SHP77 treated with DMSO at 0.1 percent for 48 hours (cell line): ENCODE measurements at regions not wholly inside any gene's neighbourhood (a gene's known extent, or its start where the extent isn't known, plus 50 kb on each side); places are given as distances from the start of the nearest gene placed in this dataset.
A peak's percentile ranks its signal among the peaks of the same experiment; 100 is the strongest.

Experiments
- DNase-seq: peaks from one replicate; lab custom pipeline; 2025; lab: John Stamatoyannopoulos, UW

DNA sequence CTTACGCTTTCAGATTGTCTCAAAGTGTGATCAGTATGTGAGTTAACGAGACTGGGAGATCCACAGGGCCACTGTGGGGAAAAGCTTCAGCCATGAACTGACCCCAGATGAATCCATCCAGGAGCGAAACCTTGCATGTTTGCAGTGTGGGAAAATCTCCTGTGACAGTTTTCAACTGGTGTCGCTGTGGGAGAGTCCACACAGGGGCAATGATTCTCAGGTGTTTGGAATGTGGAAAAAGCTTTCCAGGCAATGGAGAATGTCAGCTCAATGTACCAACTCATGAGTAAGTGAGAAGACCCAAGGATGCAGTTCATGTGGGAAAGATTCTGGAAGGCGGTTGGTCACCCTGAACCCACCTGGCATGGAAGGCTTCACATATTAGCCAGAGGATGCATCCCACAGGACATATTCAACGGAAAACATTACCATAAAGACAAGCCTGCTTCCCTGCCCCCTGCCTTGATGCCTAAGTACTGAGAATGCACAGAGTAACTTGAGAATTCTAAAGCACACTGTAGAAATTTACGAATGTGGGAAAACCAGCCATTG lies 204.1 kb upstream of the BMPER start:
- no peak for DNase-seq

DNA sequence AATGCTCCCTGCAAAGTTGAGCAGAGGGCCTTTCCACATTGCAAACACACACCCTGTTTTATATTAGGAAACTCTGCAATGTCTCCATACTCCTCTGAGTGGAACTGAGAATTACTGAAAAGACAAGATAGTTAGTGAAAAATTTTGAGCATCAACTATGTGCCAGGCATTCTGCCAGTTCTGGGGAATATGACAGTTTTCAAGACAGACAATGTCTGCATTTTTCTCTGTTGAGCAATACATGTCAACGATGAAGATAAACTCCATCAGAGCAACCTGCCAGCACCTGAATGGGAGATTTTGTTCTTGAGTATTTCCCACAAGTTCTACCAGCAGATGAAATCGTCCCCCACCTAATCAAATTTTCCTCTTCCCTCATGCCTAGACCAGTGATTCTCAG lies 203.4 kb upstream of the BMPER start:
- no peak for DNase-seq

- no peak for DNase-seq
These were observed 202.8 kb upstream of the BMPER start for GRCh38 chr7:33702514-33703054.

DNA sequence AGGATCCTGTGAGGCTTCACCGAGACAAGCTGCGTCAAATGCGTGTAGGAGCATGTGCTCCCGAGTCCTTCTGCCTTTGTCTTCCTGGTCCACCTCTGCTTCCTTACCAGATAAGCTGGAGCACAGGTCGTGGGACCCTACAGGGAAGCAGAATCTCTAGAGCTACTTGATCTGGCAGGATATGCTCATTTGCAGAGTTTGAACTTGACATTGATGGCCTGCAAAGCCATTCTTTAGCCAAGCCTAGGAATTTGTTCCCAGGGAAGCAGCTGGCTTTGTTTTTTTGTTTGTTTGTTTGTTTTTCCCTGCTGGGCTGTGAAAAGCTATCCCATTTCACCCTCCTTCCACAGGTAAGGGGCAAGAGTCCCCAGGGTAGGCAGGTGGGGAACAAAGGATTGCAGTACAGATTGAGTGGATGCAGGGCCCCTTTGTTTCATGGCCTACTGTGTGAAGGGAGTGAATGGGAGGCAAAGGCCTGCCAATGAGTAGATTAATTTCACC lies 200.0 kb upstream of the BMPER start:
- DNase-seq, result no peak

DNA sequence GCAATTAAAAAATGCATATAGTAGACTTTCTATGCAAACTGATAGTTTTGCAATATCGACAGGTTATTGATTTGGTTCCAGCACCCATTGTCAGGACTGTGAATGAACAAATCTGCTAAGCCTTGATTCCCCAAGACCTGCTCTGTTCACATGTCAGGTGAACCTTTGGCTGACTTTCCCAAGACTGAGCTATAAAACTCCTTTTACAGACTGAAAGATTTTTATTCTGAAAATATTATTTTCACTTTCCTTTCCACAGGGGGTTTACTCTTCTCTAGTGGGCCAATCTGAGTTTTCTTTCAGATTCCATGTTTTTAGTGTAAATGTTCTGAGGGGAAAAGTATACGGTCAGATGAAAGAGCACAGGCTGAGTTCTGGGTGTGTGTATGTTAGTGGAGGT lies 199.2 kb upstream of the BMPER start:
- DNase-seq, result no peak

DNA sequence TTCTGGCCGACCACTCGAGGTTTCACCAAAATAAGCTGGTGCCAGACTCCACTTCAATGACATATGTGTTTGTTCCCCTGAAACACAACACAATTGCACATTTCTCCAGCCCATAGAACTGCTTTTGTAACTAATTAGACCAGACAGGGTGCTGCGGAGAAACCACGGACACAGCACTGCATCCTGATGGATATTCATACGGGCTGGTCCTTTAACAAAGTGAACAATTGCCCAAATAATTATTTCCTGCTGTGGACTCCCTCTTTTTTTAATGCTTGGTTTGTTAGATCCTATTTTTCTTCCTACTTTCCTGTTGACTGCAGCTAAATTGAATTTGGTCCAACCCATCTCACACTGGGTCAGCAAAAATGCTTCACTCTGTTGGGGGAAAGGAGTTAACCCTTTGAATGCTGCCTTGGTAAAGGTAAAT lies 198.6 kb upstream of the BMPER start:
- DNase-seq, result no peak

- DNase-seq, result no peak
These were observed 197.9 kb upstream of the BMPER start for GRCh38 chr7:33707427-33707826.

DNA sequence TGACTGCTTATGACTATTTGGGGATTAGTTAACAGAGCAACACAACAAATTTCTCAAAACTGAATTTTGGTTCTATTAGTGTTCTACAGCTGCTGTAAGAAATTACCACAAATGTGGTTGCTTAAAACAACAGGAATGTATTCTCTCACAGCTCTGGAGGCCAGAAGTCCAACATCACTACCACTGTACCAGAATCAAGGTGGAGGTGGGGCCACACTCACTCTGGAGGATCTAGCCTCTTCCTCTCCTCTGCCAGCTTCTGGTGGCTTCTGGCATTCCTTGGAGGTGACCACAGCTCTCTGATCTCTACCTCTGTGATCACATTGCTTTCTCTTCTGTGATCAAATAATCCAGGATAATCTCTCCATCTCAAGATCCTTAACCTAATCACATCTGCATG lies 194.7 kb upstream of the BMPER start:
- DNase-seq, result no peak

DNA sequence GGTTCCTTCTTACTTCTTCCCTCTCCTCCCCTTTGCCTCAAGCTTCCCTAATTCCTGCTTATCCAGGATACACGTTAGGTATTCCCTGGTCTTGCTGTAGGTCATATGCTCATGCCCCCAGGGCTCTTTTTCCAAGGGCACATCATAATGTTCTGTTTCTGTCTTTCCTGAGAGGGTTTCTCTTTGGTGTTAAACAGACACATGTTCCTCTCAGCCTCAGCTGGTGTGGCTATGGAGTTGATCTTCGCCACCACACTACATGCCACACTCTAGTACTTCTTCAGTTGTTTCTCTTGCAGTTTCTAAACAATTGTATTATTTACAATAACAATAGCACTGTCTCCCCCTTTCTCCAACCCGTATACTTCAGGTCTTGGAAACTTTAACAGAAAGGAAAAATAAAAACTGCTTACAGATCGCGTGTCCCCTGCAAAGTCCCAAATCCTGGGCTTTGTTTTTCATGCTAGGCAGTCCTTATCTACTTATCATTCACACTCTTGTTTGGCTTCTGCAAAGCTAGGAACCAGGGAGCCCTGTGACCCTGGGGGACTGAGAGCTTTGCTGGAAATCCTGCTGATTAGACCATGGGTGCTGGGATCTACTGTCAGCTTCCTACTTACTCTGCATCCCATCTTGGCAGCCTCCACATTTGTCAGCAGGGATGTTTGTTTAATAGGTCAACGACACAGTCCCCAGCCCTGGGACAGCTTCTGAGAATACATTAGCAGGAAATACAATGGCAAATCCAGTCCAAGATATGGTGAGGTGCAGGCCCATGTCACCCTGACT lies 193.9 kb upstream of the BMPER start:
- DNase-seq, result no peak

- DNase-seq, result no peak
These were observed 193.3 kb upstream of the BMPER start for GRCh38 chr7:33712020-33712414.

- DNase-seq, result no peak
These were observed 191.1 kb upstream of the BMPER start for GRCh38 chr7:33714208-33714607.

DNA sequence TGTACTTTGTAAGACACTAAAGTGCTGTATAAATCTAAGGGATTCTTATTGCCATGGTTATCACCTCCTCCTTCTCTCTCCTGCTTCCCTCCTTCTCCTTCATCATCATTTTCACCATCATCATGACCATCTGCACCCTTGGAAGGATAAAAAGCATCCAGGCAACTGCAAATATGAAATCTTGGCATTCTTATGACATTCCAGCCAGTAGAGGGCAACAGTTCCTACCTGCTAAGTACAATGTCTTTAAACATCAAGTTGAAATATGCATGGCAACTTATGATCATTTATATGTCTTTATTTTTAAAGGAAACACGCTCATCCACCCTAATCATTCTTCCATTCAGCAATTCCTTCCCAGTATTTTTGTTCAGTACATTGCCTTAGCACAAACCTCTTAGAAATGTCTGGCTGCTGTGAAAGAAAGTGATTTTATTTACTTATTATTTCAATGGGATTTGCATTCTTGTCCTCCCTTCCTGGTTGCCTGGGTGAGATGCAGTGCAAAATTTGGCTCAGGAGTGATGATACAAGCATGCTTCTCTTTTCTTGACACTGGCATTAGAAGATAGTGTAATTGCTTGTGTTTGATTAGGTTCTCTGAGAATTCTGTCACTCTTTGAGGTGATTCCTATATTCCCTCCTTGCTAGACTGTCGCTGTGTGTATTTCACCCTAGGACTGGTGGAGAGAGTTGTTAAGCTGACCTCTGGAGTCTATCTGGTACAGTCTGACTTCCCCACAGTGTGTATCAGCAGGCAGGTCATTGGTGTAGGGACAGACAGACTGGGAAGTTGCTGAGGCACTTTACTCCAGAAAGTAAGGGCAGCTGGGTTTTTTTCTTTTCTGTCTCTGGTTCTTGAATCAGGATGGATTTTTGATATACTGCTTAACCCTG lies 188.5 kb upstream of the BMPER start:
- DNase-seq, result no peak

- no peak for DNase-seq
These were observed 186.2 kb upstream of the BMPER start for GRCh38 chr7:33719059-33719581.

DNA sequence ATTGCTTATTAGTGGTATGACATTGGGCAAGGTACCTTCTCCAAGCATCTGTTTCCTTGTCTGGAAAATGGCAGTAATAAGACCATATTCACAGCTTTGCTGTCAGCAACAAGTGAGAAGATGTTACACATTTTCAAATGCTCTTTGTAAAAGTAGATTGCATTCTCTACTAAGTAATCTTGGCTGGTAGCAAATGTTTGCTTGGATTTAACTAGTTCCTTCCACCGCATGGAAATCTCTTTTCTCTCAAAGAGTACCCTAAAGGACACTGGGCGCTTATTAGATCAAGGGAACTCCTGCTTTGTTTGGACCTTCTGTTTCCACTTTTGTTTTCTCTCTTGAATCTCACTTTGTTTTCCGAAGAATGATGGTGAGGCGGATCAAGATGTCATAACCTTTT lies 185.2 kb upstream of the BMPER start:
- DNase-seq, result no peak

DNA sequence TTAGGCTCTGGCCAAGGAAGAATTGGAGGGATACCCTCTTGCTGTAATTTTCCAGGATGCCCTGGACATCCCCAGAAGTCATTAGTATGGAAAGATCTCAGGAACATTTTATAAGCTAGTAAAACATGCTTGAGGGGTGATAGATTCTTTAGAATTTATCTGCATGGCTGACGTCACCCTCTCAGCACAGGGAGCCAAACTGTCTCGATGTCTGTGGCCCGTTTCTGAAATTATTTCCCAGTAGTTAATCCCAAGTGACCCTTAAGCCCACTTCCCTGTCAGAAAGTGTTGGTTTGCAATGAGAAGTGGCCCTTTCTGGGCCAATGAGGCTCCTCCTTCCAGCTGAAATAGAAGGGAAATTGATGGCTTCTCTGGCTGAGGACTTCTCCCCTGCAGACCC lies 184.5 kb upstream of the BMPER start:
- no peak for DNase-seq

- DNase-seq, result no peak
These were observed 183.4 kb upstream of the BMPER start for GRCh38 chr7:33721895-33722294.

GRCh38 chr7:33722383-33723101 lies 182.8 kb upstream of the BMPER start:
- peak; percentile 18 for DNase-seq

DNA sequence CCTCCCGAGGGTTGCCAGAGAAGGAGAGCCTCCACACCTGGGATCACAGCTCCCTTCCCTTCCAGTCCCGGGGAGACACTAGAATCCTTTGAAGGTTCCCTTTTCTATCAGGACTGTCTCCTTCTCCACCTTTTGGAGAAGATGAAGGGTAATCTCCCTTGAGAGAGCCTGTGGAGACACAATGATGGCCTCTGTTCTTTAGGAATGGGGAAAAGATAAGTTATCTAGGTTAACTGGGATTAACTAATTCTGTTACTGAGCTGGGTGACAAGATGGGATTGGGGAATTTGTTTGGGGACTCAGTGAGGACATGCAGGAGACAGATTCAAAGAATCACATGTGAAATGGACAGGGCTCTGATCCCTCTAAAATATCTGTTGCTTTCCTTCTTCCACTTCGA lies 181.1 kb upstream of the BMPER start:
- DNase-seq, result no peak

DNA sequence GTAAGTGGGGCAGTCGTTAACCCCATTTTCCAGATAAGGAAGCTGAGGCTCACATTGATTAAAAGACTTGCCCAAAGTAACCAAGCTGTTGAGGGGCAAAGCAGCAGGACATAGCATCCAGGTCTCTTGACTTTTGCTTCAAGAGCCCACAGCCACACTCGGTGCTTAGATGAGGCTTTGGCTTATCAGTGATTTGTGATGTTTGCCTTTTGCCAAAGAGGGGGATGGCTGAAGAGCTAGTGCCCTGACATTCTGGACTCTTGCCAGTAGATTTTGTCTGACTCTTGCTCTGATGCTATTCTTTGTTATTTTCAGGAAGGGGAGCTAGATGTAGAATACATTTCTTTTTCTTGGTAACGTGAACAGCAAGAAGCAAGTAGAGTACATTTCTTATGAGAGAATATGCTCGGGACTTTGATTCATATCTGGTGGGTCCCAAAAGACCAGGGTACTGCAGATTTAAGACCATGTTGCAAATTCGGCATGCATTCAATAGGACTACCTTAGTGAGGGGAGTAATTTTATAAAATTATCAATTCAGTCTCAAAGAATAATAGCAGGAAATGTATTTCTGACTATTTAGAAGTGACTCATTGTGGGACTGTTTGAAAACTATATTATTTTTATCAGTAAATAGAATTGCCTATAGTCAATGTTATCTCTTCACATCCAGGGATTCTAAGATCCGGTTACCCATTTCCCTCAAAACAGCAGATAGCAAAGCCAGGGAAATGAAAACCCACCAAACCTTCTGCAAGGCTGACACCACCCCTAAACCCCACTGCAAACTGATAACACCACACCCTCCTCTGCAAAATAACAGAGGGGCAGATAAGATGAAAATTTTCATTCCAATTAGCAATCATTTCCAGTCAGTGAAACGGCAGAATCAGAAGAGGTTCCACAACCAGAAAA lies 180.0 kb upstream of the BMPER start:
- no peak for DNase-seq

- DNase-seq, result no peak
These were observed 178.8 kb upstream of the BMPER start for GRCh38 chr7:33726582-33726981.
